ENCODE measurements at regions not wholly inside any gene's neighbourhood (a gene's known extent, or its start where the extent isn't known, plus 50 kb on each side); places are given as distances from the start of the nearest gene placed in this dataset.

- no peak for TF ChIP-seq CTCF (conservative IDR thresholded peaks at IDR 0.05; ENCODE audit: low read depth, low read length)
- no peak for TF ChIP-seq SMC3 (IDR thresholded peaks at IDR 0.05; ENCODE audit: low read depth, low read length)
- no peak for TF ChIP-seq POLR2A (IDR thresholded peaks at IDR 0.05; ENCODE audit: low read depth, low read length)
- TF ChIP-seq BHLHE40 (IDR thresholded peaks at IDR 0.05; ENCODE audit: low read depth, low read length) = no peak
- TF ChIP-seq CEBPB (IDR thresholded peaks at IDR 0.05; ENCODE audit: low read depth, low read length) = no peak
- TF ChIP-seq USF2 (IDR thresholded peaks at IDR 0.05; ENCODE audit: low read depth, low read length) = no peak
- no peak for TF ChIP-seq RAD21 (IDR thresholded peaks at IDR 0.05; ENCODE audit: low read length)
- TF ChIP-seq MAFK (IDR thresholded peaks at IDR 0.05; ENCODE audit: low read depth, low read length) = no peak
These were observed 123.6 kb upstream of the TSPAN8 start for GRCh38 chr12:71281425-71281824.

Data from IMR-90 (cell line).